WTC11 (cell line): ENCODE measurements at regions not wholly inside any gene's neighbourhood (a gene's known extent, or its start where the extent isn't known, plus 50 kb on each side); places are given as distances from the start of the nearest gene placed in this dataset.

ENCODE experiments used
- ATAC-seq: fragments of 200-7000 bp; cut with Tn5 transposase; 2 replicates; pipeline ENCODE4 v1.10.0; 2021; ENCODE audit warnings: mild to moderate bottlenecking, moderate library complexity
- CTCF ChIA-PET: fragments of 300-600 bp; sonication (Branson Sonifier 250); formaldehyde crosslinking; loops from one replicate; lab custom pipeline; 2021; ENCODE audit warnings: antibody characterized with exemption; lab: Charles Lee
- POLR2A ChIA-PET: fragments of 350-600 bp; sonication (Branson Sonifier 250); formaldehyde crosslinking; loops from one replicate; lab custom pipeline; 2021; ENCODE audit warnings: antibody characterized with exemption; lab: Charles Lee
- DNase-seq: peaks from one replicate; pipeline ENCODE4 v3.0.0; 2021; ENCODE audit warnings: low spot score
- H3K27ac Mint-ChIP-seq: 2 replicates; pipeline ENCODE4 v1.8.0; 2021; ENCODE audit warnings: mixed read lengths
- H3K27me3 Mint-ChIP-seq: 2 replicates; pipeline ENCODE4 v1.8.0; 2021; ENCODE audit warnings: low read depth, mild to moderate bottlenecking, moderate library complexity, mixed read lengths
- H3K36me3 Mint-ChIP-seq: 2 replicates; pipeline ENCODE4 v1.8.0; 2021; ENCODE audit warnings: mixed read lengths
- H3K4me1 Mint-ChIP-seq: 2 replicates; pipeline ENCODE4 v1.8.0; 2022; ENCODE audit warnings: mixed read lengths
- H3K4me3 Mint-ChIP-seq: 2 replicates; pipeline ENCODE4 v1.8.0; 2021; ENCODE audit warnings: mild to moderate bottlenecking, moderate library complexity, mixed read lengths
- H3K9me3 Mint-ChIP-seq: 2 replicates; pipeline ENCODE4 v1.8.0; 2021; ENCODE audit warnings: mixed read lengths
- AR ChIP-seq: fragments of 250-450 bp; sonication (Bioruptor Pico); IDR thresholded peaks from 2 replicates; pipeline ENCODE4 v1.9.0; 2021; ENCODE audit warnings: mild to moderate bottlenecking
- ATF6 ChIP-seq: sonication (generic); formaldehyde crosslinking; IDR thresholded peaks from 2 replicates; pipeline ENCODE4 v1.8.1; 2023; ENCODE audit warnings: mild to moderate bottlenecking, missing genetic modification reagents
- CBFB ChIP-seq: sonication (generic); formaldehyde crosslinking; IDR thresholded peaks from 2 replicates; pipeline ENCODE4 v1.8.1; 2022; ENCODE audit warnings: mild to moderate bottlenecking, low read depth, missing genetic modification reagents
- E2F1 ChIP-seq: sonication (generic); formaldehyde crosslinking; IDR thresholded peaks from 2 replicates; pipeline ENCODE4 v1.8.0; 2022; ENCODE audit warnings: mild to moderate bottlenecking, missing genetic modification reagents
- E2F4 ChIP-seq: sonication (generic); formaldehyde crosslinking; IDR thresholded peaks from 2 replicates; pipeline ENCODE4 v1.8.1; 2022; ENCODE audit warnings: low read depth, mild to moderate bottlenecking, moderate library complexity, missing genetic modification reagents, borderline replicate concordance
- ERG ChIP-seq: fragments of 250-450 bp; sonication (Bioruptor Pico); IDR thresholded peaks from 2 replicates; pipeline ENCODE4 v1.8.0; 2021; ENCODE audit warnings: mild to moderate bottlenecking
- ETV6 ChIP-seq: sonication (generic); formaldehyde crosslinking; IDR thresholded peaks from 2 replicates; pipeline ENCODE4 v1.8.1; 2022; ENCODE audit warnings: mild to moderate bottlenecking, missing genetic modification reagents
- HMGXB4 ChIP-seq: sonication (generic); formaldehyde crosslinking; IDR thresholded peaks from 2 replicates; pipeline ENCODE4 v1.8.1; 2023; ENCODE audit warnings: mild to moderate bottlenecking, moderate library complexity, missing genetic modification reagents
- JUN ChIP-seq: sonication (generic); formaldehyde crosslinking; IDR thresholded peaks from 2 replicates; pipeline ENCODE4 v1.8.0; 2023; ENCODE audit warnings: mild to moderate bottlenecking, missing genetic modification reagents
- KAT7 ChIP-seq: sonication (generic); formaldehyde crosslinking; IDR thresholded peaks from 2 replicates; pipeline ENCODE4 v1.8.1; 2023; ENCODE audit warnings: missing genetic modification reagents, mild to moderate bottlenecking, borderline replicate concordance
- MLX ChIP-seq: sonication (generic); formaldehyde crosslinking; IDR thresholded peaks from 2 replicates; pipeline ENCODE4 v1.8.1; 2023; ENCODE audit warnings: mild to moderate bottlenecking, missing genetic modification reagents, moderate library complexity
- NFYB ChIP-seq: sonication (generic); formaldehyde crosslinking; conservative IDR thresholded peaks from 2 replicates; pipeline ENCODE4 v1.8.0; 2022; ENCODE audit warnings: low read depth, missing genetic modification reagents
- STAT6 ChIP-seq: sonication (generic); formaldehyde crosslinking; conservative IDR thresholded peaks from 2 replicates; pipeline ENCODE4 v1.8.1; 2023; ENCODE audit warnings: mild to moderate bottlenecking, low read depth, missing genetic modification reagents, moderate library complexity
- TEAD4 ChIP-seq: sonication (generic); formaldehyde crosslinking; IDR thresholded peaks from 2 replicates; pipeline ENCODE4 v1.8.0; 2022; ENCODE audit warnings: mild to moderate bottlenecking, missing genetic modification reagents
- TP53 ChIP-seq: sonication (generic); formaldehyde crosslinking; IDR thresholded peaks from 2 replicates; pipeline ENCODE4 v1.8.1; 2023; ENCODE audit warnings: mild to moderate bottlenecking, missing genetic modification reagents
- ZNF263 ChIP-seq: sonication (generic); formaldehyde crosslinking; IDR thresholded peaks from 2 replicates; pipeline ENCODE4 v1.8.1; 2022; ENCODE audit warnings: low read depth, mild to moderate bottlenecking, moderate library complexity, missing genetic modification reagents
- ZNF317 ChIP-seq: sonication (generic); formaldehyde crosslinking; IDR thresholded peaks from 2 replicates; pipeline ENCODE4 v1.8.1; 2023; ENCODE audit warnings: low read depth, mild to moderate bottlenecking, moderate library complexity, missing genetic modification reagents, borderline replicate concordance
- ZNF396 ChIP-seq: fragments of 250-450 bp; sonication (Bioruptor Pico); IDR thresholded peaks from 2 replicates; pipeline ENCODE4 v1.8.0; 2021; ENCODE audit warnings: mild to moderate bottlenecking, moderate library complexity, borderline replicate concordance

GRCh38 chr11:79578116-79578515 is 137.3 kb upstream of the TENM4 start:
- no peak overlapping the region for H3K27ac Mint-ChIP-seq
- H3K36me3 Mint-ChIP-seq = no peaks in the 10 kb centered on the region
- no peak overlapping the region for H3K4me3 Mint-ChIP-seq
- H3K9me3 Mint-ChIP-seq = no peaks in the 10 kb centered on the region
- CTCF ChIA-PET = interaction anchor here (1.0 to 1.5 kb wide), 3 partner anchors 11 to 177 kb away, joined by 3 to 4 read pairs (median 4); no protein-coding TSS in a partner anchor
- peaks cover 6% of the 10 kb centered on the region for H3K4me1 Mint-ChIP-seq
- no peak for TF ChIP-seq ERG
- TF ChIP-seq JUN (CRISPR knock-in tag) = no peak
- TF ChIP-seq ATF6 = no peak
- TF ChIP-seq, all 79 proteins: peak for 0
- peaks cover 21% of the 10 kb centered on the region for H3K27me3 Mint-ChIP-seq
- DNase-seq (no peak), ATAC-seq (no peak)
- POLR2A ChIA-PET = no interaction called here

- Mint-ChIP-seq H3K4me3 (no peak overlapping the region), H3K36me3 (no peaks in the 10 kb centered on the region), H3K4me1 (no peaks in the 10 kb centered on the region), H3K9me3 (no peaks in the 10 kb centered on the region), H3K27ac (no peak overlapping the region), H3K27me3 (peaks cover 17% of the 10 kb centered on the region)
- POLR2A ChIA-PET = no interaction called here
- TF ChIP-seq ZNF263 (CRISPR knock-in tag) = no peak
- no peak for TF ChIP-seq AR (CRISPR knock-in tag)
- DNase-seq (no peak), ATAC-seq (no peak)
- CTCF ChIA-PET = no interaction called here
These were observed 134.9 kb upstream of the TENM4 start for GRCh38 chr11:79575701-79576100.

- no peak for ATAC-seq
- Mint-ChIP-seq H3K4me1 (no peaks in the 10 kb centered on the region), H3K27me3 (peaks cover 10% of the 10 kb centered on the region), H3K27ac (no peak overlapping the region), H3K36me3 (no peaks in the 10 kb centered on the region), H3K4me3 (no peak overlapping the region), H3K9me3 (peaks cover 7% of the 10 kb centered on the region)
- POLR2A ChIA-PET = interaction anchor here (0.7 kb wide), 1 partner anchor 13 kb away, joined by 4 read pairs; no protein-coding TSS in a partner anchor
- TF ChIP-seq E2F4 (CRISPR knock-in tag) (no peak), NFYB (CRISPR knock-in tag) (no peak), JUN (CRISPR knock-in tag) (no peak), ETV6 (CRISPR knock-in tag) (no peak), HMGXB4 (CRISPR knock-in tag) (no peak), TEAD4 (no peak), TP53 (CRISPR knock-in tag) (no peak), MLX (CRISPR knock-in tag) (no peak), ZNF396 (CRISPR knock-in tag) (no peak), CBFB (no peak), E2F1 (no peak), ZNF317 (CRISPR knock-in tag) (no peak), STAT6 (no peak), KAT7 (CRISPR knock-in tag) (no peak)
- CTCF ChIA-PET = no interaction called here
- no peak for DNase-seq
These were observed 129.3 kb upstream of the TENM4 start for GRCh38 chr11:79570104-79570503.
